Astrocyte (in vitro differentiated cells and primary cell): ENCODE measurements at regions not wholly inside any gene's neighbourhood (a gene's known extent, or its start where the extent isn't known, plus 50 kb on each side); places are given as distances from the start of the nearest gene placed in this dataset.

ENCODE experiments used
- CTCF ChIP-seq: IDR thresholded peaks from 2 replicates; pipeline ENCODE4 v1.5.1; 2011; ENCODE audit warnings: low read depth, mild to moderate bottlenecking, inconsistent platforms, low read length, moderate library complexity; ENCODE audit not compliant: insufficient read depth
- EZH2 ChIP-seq: IDR thresholded peaks from 2 replicates; pipeline ENCODE4 v1.6.1; 2012; ENCODE audit warnings: mild to moderate bottlenecking, low read length, inconsistent platforms; ENCODE audit not compliant: insufficient read depth

DNA sequence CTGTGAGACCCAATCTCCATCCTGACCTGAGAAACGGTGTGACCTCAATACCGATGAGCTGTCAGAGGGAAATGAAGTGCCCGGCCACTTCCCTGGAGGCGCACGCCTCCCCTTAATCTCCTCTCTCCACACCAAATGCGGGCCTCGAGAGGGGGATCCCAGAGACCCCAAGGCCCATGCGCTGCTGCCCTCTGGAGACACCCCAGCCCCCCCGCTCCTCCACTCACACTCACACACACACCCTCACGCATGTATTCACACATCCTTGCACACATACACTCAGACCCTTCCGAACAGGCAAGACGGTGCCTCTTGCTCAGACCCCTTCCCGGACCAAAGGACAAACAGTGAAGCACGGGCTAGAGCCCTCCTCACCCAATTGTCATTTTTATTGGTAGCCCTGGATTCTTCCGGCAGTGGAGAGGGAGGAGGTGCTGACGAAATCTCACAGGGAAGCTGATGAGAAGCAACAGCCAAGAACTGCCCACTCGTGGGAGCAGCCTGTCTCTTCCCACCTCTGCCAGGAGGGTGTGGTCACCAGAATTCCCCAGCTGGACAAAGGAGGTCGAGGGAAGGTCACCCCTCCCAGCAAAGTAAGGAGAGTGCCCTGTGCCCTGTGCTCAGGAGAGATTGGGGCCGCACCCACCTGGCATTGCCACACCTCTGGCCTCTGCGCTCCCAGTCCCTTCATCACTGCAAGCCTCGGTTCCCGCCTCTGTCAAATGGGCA lies 136.0 kb upstream of the TNRC6C start:
- TF ChIP-seq EZH2 (no peak), CTCF (no peak)
